ENCODE measurements at regions not wholly inside any gene's neighbourhood (a gene's known extent, or its start where the extent isn't known, plus 50 kb on each side); places are given as distances from the start of the nearest gene placed in this dataset.
"Not testable (repeated sequence)": the region's sequence is repeated elsewhere in the genome, so short reads cannot be mapped to it uniquely, and the experiment has no call there.

DNA sequence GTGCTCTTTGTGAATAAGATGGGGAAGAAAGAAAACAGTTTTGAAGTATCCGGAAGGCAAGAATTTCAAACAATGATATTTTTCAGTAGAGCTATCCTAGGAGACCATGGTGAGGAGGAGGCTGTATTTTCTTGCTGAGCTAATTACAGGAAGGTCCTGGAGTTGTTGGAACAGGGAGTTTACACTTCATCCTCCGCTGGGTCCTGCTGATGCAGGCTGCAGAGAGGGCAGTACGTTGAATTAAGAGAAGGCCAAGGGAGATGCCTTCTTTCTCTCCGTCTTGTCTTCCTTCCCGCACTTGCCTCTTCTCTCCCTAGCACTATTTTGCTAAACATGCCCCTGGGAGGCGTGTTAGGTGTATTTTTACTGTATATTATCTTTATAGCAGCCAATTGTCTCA is 60.0 kb upstream of the EDAR start:
- DNase-seq (ENCODE audit: low read depth in 2 of 2, low spot score in 1 of 2), result no peak

DNA sequence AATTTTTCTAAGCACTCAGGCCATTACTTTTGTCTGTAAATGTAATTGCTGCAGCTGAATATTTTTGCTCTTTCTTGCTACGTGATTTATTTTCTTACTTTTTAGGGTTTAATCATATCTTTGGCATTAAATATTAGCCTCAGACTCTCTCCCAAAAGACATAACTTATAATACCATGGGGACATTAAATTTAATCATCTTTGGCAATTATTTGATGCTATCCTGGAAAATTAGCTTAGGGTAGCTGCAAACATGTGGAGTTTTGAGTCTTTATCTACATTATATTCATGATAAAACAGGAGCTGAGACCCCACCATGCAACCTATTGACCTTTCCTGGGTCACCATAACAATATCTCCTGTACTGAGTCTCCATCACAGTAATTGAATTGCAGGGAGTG is 59.1 kb upstream of the EDAR start:
- DNase-seq (ENCODE audit: low read depth in 2 of 2, low spot score in 1 of 2), result no peak

DNA sequence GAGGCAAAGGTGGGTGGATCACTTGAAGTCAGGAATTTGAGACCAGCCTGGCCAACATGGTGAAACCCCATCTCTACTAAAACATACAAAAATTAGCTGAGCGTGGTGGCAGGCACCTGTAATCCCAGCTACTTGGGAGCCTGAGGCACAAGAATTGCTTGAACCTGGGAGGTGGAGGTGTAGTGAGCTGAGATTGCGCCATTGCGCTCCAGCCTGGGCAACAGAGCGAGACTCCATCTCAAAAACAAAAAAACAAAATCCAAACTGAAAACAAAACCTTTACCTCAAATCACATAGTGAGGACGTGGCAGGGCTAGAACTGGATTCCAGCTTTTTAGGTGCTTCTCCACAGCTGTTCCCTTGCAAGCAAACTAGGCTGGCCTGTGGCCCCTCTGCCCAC is 58.5 kb upstream of the EDAR start:
- DNase-seq (ENCODE audit: low read depth in 2 of 2, low spot score in 1 of 2), result not testable (repeated sequence)

DNA sequence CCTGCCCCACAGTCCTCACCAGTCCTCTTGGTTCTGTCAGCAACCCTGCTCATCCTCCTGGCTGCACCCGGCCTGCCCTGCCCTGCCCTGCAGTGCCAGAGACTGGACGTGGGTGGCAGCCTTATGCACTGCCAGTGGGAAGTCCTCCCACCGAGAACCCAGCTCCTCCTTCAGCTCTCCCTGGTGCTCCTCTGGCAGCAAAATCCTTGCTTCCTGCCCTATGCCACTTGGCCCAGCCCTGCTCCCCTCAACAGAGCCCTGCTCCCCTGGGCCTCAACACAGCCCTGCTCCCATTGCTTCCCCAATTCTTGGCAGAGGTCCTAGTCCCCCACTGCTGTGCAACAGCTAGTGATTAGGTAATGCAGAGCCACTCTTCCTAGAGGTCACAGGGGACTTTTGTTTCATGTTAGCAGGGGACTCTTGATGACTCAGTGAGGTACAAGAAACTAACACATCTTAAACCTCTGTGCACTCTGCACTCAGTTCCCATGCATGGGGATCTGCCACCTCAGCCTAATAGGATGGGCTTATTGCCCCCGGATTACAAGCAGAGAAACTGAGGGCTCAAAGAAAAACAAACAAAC is 58.0 kb upstream of the EDAR start:
- DNase-seq (ENCODE audit: low read depth in 2 of 2, low spot score in 1 of 2), result no peak

DNA sequence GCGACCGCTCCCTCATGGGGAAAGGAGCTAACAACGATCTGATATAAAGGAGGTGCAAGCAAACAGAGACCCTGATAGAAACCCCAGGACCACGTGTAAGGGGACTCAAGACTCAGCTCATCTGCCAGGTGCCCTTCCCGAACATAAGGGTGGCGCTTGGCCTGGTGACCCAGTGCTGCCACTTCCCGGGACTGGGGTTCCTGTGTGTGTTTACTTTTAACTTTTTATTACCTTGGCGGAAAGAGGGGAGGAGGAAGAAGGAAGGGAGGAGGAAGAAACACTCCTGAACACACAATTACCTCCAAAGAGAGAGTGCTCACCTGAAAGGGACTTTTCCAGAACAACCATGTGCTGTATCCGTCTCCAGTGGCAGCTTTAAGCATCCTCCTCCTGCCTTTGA is 56.5 kb upstream of the EDAR start:
- DNase-seq (ENCODE audit: low read depth in 2 of 2, low spot score in 1 of 2), result no peak

DNA sequence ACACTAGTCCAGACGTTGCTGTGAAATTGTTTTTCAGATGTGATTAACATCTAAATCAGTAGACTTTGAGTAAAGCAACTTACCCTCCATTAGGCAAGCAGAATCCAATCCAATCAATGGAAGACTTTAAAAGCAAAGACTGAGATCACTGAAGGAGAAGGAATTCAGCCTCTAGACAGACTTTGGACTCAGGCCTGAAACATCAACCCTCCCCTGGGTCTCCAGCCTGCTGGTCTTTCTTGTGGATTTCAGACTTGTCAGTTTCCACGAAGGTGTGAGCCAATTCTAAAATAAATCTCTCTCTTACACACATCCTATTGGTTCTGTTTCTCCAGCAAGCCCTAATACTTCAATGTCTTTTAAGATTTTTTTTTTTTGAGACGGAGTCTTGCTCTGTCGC is 50.0 kb upstream of the EDAR start:
- DNase-seq (ENCODE audit: low read depth in 2 of 2, low spot score in 1 of 2), result no peak
